HT1080 (cell line): ENCODE measurements at regions not wholly inside any gene's neighbourhood (a gene's known extent, or its start where the extent isn't known, plus 50 kb on each side); places are given as distances from the start of the nearest gene placed in this dataset.
A peak's percentile ranks its signal among the peaks of the same experiment; 100 is the strongest.

Source experiments
- DNase-seq: peaks from one replicate; pipeline ENCODE4 v3.0.0-alpha.2; 2015; ENCODE audit warnings: low read depth

GRCh38 chr17:11082559-11082958, 158.5 kb upstream of the SHISA6 start:
- DNase-seq: no peak

- DNase-seq: no peak
These were observed 159.7 kb upstream of the SHISA6 start for GRCh38 chr17:11081342-11081741.

GRCh38 chr17:11077673-11078072, 163.3 kb upstream of the SHISA6 start:
- DNase-seq: no peak

- no peak for DNase-seq
These were observed 166.6 kb upstream of the SHISA6 start for GRCh38 chr17:11074451-11074850.

- DNase-seq: no peak
These were observed 184.1 kb upstream of the SHISA6 start for GRCh38 chr17:11056926-11057325.

GRCh38 chr17:11053846-11054245, 187.2 kb upstream of the SHISA6 start:
- no peak for DNase-seq

GRCh38 chr17:11049539-11049938, 191.5 kb upstream of the SHISA6 start:
- no peak for DNase-seq

GRCh38 chr17:11047228-11047627, 193.8 kb upstream of the SHISA6 start:
- no peak for DNase-seq

GRCh38 chr17:11039342-11039741, 201.5 kb upstream of the PIRT start:
- no peak for DNase-seq

GRCh38 chr17:11035681-11036080, 197.8 kb upstream of the PIRT start:
- DNase-seq: no peak

GRCh38 chr17:11031787-11032186, 193.9 kb upstream of the PIRT start:
- peak; percentile 11 for DNase-seq

GRCh38 chr17:11029791-11030190, 191.9 kb upstream of the PIRT start:
- DNase-seq: no peak

GRCh38 chr17:11028349-11028748, 190.5 kb upstream of the PIRT start:
- DNase-seq: no peak

GRCh38 chr17:11026903-11027302, 189.0 kb upstream of the PIRT start:
- DNase-seq: no peak

- no peak for DNase-seq
These were observed 186.0 kb upstream of the PIRT start for GRCh38 chr17:11023639-11024479.

- no peak for DNase-seq
These were observed 168.6 kb upstream of the PIRT start for GRCh38 chr17:11006530-11006929.

- no peak for DNase-seq
These were observed 168.1 kb upstream of the PIRT start for GRCh38 chr17:11005940-11006339.

- no peak for DNase-seq
These were observed 164.5 kb upstream of the PIRT start for GRCh38 chr17:11002417-11002816.

GRCh38 chr17:11001651-11002050, 163.8 kb upstream of the PIRT start:
- DNase-seq: no peak

- DNase-seq: no peak
These were observed 161.6 kb upstream of the PIRT start for GRCh38 chr17:10999484-10999883.

- no peak for DNase-seq
These were observed 155.2 kb upstream of the PIRT start for GRCh38 chr17:10993126-10993525.

- no peak for DNase-seq
These were observed 154.4 kb upstream of the PIRT start for GRCh38 chr17:10992106-10992880.

GRCh38 chr17:10987786-10988185, 149.9 kb upstream of the PIRT start:
- DNase-seq: no peak
